ENCODE measurements at regions not wholly inside any gene's neighbourhood (a gene's known extent, or its start where the extent isn't known, plus 50 kb on each side); places are given as distances from the start of the nearest gene placed in this dataset.

DNA sequence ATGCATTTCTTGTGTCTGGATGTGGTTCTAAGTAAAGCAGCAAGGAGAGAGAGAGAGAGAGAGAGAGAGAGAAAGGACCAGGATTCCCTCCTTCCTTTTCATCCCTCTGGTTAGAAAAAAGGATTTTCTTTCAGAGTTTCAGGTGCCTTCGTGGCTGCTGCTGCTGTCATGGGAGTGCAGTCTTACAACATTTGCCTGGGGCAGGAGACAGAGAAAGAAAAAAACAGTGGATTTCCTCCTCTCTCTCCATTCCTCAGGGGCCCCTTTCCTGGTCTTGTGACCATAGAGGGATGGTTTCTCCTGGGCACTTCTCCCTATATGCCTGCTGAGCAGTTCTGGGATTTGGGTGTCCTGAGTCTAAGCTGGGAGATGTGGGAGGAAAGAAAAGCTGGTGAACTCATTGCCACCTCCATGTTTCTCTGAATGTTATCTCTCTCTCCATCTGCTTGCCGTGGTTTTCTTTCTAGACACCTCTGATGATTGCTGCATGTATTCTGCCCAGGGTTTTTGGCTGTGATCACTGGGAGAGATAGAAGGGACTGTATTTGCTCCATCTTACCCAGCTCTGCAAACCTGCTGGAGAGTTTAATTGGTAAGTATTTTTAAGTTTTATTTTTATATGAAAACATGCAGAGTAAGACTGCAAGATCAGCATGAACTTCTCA lies 142.4 kb upstream of the RGMA start:
- no peaks in the 10 kb centered on the region for H3K36me3 ChIP-seq
- no peak for DNase-seq
- TF ChIP-seq POLR2A (IDR thresholded peaks at IDR 0.05) (no peak), CTCF (IDR thresholded peaks at IDR 0.05) (no peak)
- H3K4me3 ChIP-seq: no peak overlapping the region
- WGBS, 2 donors: 52 to 79% methylated on average over 2 of the region's 2 CpGs
- intact Hi-C loops (cut with DNase I): no loop called here
- no peaks in the 10 kb centered on the region for H3K27me3 ChIP-seq
- H3K9me3 ChIP-seq: no peaks in the 10 kb centered on the region
- H3K27ac ChIP-seq: no peak overlapping the region
- no peaks in the 10 kb centered on the region for H3K4me1 ChIP-seq

DNA sequence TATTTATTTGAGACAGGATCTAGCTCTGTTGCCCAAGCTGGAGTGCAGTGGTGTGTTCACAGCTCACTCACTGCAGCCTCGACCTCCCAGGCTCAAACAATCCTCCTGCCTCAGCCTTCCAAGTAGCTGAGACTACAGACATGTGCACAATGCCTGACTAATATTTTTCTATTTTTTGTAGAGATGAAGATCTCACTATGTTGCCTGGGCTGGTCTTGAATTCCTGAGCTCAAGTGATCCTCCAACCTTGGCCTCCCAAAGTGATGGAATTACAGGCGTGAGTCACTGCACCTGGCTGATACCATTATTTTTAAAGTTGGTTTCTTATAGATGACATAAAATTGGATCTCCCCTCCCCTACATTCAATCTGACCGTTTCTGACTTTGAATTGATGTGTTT lies 139.5 kb upstream of the RGMA start:
- Histone ChIP-seq H3K9me3 (no peaks in the 10 kb centered on the region), H3K4me3 (no peak overlapping the region), H3K4me1 (no peaks in the 10 kb centered on the region), H3K36me3 (no peaks in the 10 kb centered on the region), H3K27ac (no peak overlapping the region), H3K27me3 (no peaks in the 10 kb centered on the region)
- no peak for DNase-seq
- WGBS, 2 donors: 81 to 87% methylated on average over 3 of the region's 3 CpGs
- TF ChIP-seq POLR2A (IDR thresholded peaks at IDR 0.05): no peak
- no peak for TF ChIP-seq CTCF (IDR thresholded peaks at IDR 0.05)
- intact Hi-C loops (cut with DNase I): no loop called here

DNA sequence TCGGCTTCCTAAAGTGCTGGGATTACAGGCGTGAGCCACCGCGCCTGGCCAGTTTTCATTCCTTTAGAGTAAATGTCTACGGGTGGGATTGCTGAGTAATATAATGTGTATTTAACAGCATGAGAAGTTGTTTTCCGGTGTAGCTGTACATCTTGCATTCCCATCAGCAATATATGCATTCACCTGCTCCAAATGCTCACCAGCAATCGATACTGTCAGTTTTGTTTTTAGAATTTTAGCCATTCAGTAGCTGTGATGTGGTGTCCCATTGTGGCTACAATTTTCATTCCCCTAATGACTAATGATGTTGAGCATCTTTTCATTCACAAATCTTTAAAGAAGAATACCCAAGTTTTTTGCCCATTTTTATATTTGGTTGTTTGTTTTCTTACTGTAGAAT lies 134.8 kb upstream of the RGMA start:
- intact Hi-C loops (cut with DNase I): no loop called here
- 72 to 90% methylated on average over 7 of the region's 7 CpGs for WGBS, 2 donors
- no peak overlapping the region for H3K27ac ChIP-seq
- no peaks in the 10 kb centered on the region for H3K4me1 ChIP-seq
- no peaks in the 10 kb centered on the region for H3K9me3 ChIP-seq
- no peaks in the 10 kb centered on the region for H3K27me3 ChIP-seq
- no peaks in the 10 kb centered on the region for H3K36me3 ChIP-seq
- DNase-seq: no peak
- no peak overlapping the region for H3K4me3 ChIP-seq
- TF ChIP-seq POLR2A (IDR thresholded peaks at IDR 0.05) (no peak), CTCF (IDR thresholded peaks at IDR 0.05) (no peak)

DNA sequence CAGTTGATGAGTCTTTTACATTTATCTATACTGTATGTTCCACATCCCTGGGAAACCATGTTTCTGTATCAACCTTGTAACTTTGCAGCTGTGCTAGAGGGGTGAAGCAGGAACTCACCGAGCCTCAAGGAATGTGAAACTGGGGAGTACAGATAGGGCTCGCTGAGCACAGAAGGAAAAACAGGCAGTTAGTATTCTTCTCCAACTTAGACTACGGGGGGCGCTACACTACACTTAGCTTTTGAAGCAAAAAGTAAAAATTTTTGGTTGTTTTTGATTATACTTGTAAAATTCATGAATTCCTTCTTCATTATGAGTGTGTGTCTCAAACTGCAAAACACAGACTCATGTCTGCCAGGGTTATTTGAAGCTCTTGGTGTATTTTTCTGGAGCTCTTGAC lies 132.7 kb upstream of the RGMA start:
- no peak for TF ChIP-seq CTCF (IDR thresholded peaks at IDR 0.05)
- no peak for TF ChIP-seq POLR2A (IDR thresholded peaks at IDR 0.05)
- DNase-seq: no peak
- Histone ChIP-seq H3K36me3 (no peaks in the 10 kb centered on the region), H3K4me3 (no peak overlapping the region), H3K9me3 (no peaks in the 10 kb centered on the region), H3K27ac (no peak overlapping the region), H3K27me3 (no peaks in the 10 kb centered on the region), H3K4me1 (no peaks in the 10 kb centered on the region)
- intact Hi-C loops (cut with DNase I): no loop called here
- WGBS, 2 donors: 69 to 71% methylated on average over 4 of the region's 4 CpGs

GRCh38 chr15:93219859-93220420 lies 130.9 kb upstream of the RGMA start:
- intact Hi-C loops (cut with DNase I): no loop called here
- Histone ChIP-seq H3K4me1 (no peaks in the 10 kb centered on the region), H3K9me3 (no peaks in the 10 kb centered on the region), H3K36me3 (no peaks in the 10 kb centered on the region), H3K27me3 (no peaks in the 10 kb centered on the region), H3K4me3 (no peak overlapping the region), H3K27ac (no peak overlapping the region)
- 69 to 70% methylated on average over 1 to 2 of the region's 2 CpGs for WGBS, 2 donors
- no peak for DNase-seq
- TF ChIP-seq POLR2A (IDR thresholded peaks at IDR 0.05) (no peak), CTCF (IDR thresholded peaks at IDR 0.05) (no peak)
